ACHN (cell line): ENCODE measurements at regions not wholly inside any gene's neighbourhood (a gene's known extent, or its start where the extent isn't known, plus 50 kb on each side); places are given as distances from the start of the nearest gene placed in this dataset.
"Not testable (repeated sequence)": the region's sequence is repeated elsewhere in the genome, so short reads cannot be mapped to it uniquely, and the experiment has no call there.

Experiments
- DNase-seq: peaks from one replicate; pipeline ENCODE4 v3.0.0-alpha.2; 2015
- in situ Hi-C: cut with HindIII; loops from 2 replicates; pipeline ENCODE4 v1.10.0; 2017; ENCODE audit warnings: low sequenced_read_pairs, low pct_ligation_motif_present, low pct_unique_long_range_greater_than_20kb

GRCh38 chr11:92057849-92058442 is 166.7 kb upstream of the FAT3 start:
- DNase-seq: no peak
- in situ Hi-C loops: no loop called here

DNA sequence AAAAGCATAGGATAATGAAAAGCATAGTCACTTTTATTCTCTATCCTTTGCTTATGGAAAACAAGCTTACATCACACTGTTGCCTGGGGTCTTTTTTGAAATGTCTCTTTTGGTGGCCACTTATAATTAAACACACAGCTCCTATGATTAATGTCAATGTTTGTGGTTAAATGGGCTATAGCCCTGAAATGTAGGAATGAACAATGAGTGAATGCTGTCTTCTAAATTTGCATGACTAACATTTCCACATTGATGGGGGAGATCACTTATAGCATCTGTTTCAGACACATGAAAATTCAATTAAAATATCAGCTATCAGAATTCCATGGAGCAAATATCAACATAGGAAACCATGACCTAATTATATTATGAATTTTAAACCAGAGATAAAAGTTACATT is 171.4 kb upstream of the FAT3 start:
- in situ Hi-C loops: no loop called here
- no peak for DNase-seq

DNA sequence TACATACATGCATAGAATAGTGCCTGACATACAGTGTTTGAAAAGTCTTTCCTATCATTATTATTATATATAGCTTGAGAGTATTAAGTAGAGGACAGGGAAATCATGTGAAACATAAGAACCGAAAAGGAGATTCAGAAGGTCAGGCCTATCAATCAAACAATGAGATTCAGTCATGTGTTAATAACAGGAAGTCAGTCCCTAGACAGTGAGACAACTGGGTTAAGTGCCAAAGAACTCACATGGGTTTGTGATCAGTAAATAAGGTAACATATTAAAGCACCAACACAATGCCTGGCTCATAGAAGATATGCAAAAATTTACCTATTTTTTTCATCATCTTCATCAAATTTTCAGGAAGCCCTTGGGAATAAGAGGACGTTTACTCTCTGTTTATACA is 174.3 kb upstream of the FAT3 start:
- DNase-seq: no peak
- in situ Hi-C loops: no loop called here

DNA sequence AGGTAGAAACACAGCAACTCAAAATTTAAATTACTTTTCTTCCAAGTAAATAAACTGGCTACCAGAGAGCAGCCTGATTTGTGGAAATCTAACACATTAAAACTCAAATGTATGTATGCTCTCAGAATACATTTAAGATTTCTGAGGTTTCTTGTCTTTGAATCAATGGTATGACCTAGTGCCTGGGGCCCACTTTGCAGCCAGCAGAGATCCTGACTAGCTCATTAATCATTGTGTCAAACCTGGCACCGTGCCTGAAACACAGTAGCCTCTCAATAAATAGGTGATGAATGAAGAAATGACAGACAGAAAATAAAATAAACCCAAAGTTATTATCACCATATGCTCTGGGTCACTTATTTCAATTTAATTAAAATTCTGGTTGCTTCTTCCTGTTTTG is 176.2 kb upstream of the FAT3 start:
- DNase-seq: no peak
- in situ Hi-C loops: no loop called here

GRCh38 chr11:92046103-92046502 is 178.5 kb upstream of the FAT3 start:
- DNase-seq: no peak
- in situ Hi-C loops: no loop called here

DNA sequence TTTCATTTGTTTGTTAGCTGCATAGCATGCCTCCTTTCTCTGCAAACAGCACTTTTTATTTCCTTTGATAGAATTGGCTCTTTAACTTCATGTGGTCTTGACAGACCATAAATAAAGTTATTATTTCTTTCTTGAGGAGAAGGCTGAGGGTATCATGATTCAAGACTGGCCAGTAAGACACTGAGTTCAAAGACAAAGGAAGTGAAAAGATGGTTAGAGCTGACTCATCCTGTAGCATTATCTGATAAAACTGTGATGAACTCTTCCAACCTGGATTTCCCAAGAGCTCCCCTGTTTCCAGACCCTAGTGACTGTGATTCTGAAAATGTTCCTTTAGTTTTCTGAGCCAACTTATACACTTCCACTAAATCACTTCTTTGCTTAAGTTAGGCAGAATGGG is 179.3 kb upstream of the FAT3 start:
- in situ Hi-C loops: no loop called here
- DNase-seq: no peak

GRCh38 chr11:92035488-92035887 is 189.1 kb upstream of the FAT3 start:
- no peak for DNase-seq
- in situ Hi-C loops: no loop called here

- DNase-seq, in situ Hi-C loops: not testable (repeated sequence)
Observed at GRCh38 chr11:92027136-92027535, 197.5 kb upstream of the FAT3 start.

GRCh38 chr11:92026664-92027063 is 198.0 kb upstream of the FAT3 start:
- in situ Hi-C loops: no loop called here
- DNase-seq: no peak

- in situ Hi-C loops: no loop called here
- no peak for DNase-seq
Observed at GRCh38 chr11:92024788-92025187, 199.8 kb upstream of the FAT3 start.

DNA sequence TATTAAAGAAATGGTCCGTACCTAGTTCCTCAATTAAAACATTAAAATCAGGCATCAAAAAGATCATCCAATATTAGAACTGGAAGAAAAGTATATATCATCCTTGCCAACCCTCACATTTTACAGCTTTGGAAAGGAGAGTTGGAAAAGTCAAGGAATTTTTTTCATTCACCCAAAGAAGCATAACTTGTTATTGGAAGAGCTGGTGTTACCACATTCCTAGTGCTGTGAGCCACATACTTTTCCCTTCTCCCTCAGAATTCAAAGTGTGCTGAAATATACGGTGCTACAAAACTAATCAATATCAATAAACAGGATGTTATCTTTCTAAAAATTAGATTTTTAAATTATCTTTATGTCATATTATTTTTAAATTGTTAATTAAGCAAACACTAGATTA is 202.1 kb upstream of the FAT3 start:
- in situ Hi-C loops: no loop called here
- no peak for DNase-seq

DNA sequence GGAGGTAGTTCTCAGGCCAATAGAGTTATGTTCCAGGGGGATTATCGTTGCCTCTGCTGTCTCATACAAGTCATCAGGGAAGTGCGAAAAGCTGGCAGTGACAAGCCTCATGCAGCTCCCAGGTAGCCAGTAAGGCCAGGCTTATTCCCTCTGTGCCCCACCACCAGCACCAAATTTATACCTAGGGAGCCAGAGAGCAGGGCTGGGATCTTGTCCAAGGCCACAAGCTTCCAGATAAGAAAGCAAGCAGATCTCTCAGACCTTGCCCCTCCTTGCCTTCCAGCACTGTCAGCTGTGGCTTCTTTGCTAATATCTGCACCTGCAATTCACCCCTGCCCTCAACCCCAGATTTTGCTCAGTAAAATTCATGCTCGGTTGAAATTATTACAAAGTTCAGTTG is 206.3 kb upstream of the FAT3 start:
- in situ Hi-C loops: no loop called here
- DNase-seq: no peak

- in situ Hi-C loops: no loop called here
- DNase-seq: no peak
Observed at GRCh38 chr11:92008249-92008648, 216.4 kb upstream of the FAT3 start.

DNA sequence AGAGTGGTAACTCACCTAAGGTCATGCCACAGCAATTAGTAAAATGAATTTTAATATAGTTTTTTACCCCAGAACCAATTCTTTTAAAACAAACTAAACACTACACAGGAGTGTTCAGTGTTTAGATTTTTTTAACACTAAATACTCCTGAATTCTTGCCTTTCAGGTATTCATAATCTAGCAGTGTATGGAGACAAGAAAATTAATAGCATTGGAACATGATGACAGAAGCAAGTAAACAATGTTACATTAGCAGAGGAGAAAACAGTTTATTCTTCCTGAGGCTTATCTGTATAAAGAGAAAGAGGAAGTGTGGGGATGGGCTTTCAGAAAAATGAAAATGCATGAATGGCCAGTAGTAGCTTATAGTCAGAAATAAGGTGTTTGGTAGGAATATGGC is 222.1 kb upstream of the FAT3 start:
- in situ Hi-C loops: no loop called here
- DNase-seq: no peak

GRCh38 chr11:91998481-91998880 is 226.1 kb upstream of the FAT3 start:
- in situ Hi-C loops: no loop called here
- no peak for DNase-seq

GRCh38 chr11:91997226-91997625 is 227.4 kb upstream of the FAT3 start:
- DNase-seq: no peak
- in situ Hi-C loops: no loop called here

DNA sequence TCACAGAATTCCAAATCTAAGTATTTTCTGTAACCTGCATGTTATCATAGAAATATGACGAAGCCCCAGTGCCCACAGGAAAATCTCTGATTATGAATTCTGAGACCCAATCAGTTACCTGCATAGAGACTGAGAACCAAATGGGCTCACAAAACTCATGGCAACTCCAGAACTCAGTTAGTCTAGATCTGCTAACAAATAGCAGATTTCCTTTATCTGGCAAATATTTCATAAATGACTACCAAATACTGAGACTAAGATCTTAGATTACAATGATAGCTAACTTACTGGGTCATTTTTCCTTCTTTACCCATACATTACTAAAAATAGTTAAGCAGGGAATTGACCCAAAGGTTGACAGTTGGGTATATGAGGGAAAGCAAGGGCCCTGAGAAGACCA is 228.1 kb upstream of the FAT3 start:
- in situ Hi-C loops: no loop called here
- DNase-seq: no peak

DNA sequence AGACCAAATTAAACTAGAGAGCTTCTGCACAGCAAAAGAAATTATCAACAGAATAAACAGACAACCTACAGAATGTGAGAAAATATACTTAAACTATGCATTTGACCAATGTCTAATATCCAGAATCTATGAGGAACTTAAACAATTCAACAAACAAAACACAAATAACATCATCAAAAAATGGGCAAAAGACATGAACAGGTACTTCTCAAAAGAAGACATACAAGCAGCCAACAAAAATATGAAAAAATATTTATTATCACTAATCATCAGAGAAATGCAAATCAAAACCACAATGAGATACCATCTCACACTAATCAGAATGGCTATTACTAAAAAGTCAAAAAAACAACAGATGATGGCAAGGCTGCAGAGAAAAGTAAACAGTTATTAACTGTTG is 236.2 kb upstream of the FAT3 start:
- in situ Hi-C loops, DNase-seq: not testable (repeated sequence)

DNA sequence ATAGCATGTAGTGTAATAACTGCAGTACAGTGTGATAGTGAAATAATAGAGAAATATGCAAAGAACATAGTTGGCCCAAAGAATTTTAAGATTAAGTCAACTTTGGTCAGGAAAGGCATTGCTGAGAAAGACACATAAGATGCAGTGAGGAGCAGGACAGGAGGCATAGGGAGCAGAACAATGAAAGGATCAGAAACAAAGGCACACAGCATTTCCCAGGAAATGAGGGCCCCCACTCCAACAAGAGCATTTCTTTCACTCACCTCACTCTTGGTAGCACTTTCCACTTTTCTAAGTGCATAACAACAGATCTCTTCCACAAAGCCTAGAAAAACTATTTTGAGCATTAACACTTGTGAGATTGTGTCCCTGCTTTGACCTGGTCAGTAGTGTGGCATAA is 238.4 kb upstream of the FAT3 start:
- no peak for DNase-seq
- in situ Hi-C loops: no loop called here

DNA sequence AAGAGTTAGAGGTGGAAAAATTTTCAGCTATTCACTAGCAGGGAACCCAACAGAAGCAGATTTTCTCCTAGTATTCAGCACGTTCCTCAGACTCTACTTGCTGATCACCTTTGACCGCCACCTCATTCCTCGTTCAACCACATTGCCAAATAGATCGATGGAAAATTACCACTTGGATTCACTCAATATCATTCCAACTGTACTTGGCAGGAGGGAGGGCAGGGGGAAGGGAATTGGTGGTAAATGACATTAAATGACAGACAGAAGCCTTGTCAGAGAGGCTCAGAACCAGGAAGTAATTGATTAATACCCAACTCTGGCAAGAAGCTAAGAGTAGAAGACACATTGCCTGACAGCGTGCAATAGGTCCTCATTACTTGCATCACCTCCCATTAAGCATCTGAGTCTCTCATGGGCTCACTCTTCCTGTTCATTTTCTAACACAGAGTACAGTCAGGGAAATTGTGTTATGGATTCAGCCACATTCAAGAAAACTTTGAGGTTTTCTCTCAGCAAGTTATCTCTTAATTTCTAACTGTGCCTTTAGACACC is 240.5 kb upstream of the FAT3 start:
- no peak for DNase-seq
- in situ Hi-C loops: no loop called here

- peak; percentile 16 for DNase-seq
- in situ Hi-C loops: no loop called here
Observed at GRCh38 chr11:91981995-91982394, 242.6 kb upstream of the FAT3 start.
